ENCODE measurements at regions not wholly inside any gene's neighbourhood (a gene's known extent, or its start where the extent isn't known, plus 50 kb on each side); places are given as distances from the start of the nearest gene placed in this dataset.

- H3K4me1 ChIP-seq (ENCODE audit: insufficient read depth) = no peaks in the 10 kb centered on the region
- no peaks in the 10 kb centered on the region for H3K9me2 ChIP-seq (replicated peaks; ENCODE audit: insufficient read depth)
- no peaks in the 10 kb centered on the region for H3K27me3 ChIP-seq
- no peak overlapping the region for H3K4me2 ChIP-seq
- H4K20me1 ChIP-seq (ENCODE audit: insufficient read depth, poor library complexity, severe bottlenecking) = no peaks in the 10 kb centered on the region
- no peak overlapping the region for H3K4me3 ChIP-seq
- H3K36me3 ChIP-seq (replicated peaks; ENCODE audit: insufficient read depth, low read depth) = no peaks in the 10 kb centered on the region
- no peak overlapping the region for H3K27ac ChIP-seq
- no peaks in the 10 kb centered on the region for H3K9me3 ChIP-seq (ENCODE audit: low read depth)
- no peak for DNase-seq (ENCODE audit: low spot score)
- TF ChIP-seq CTCF (IDR thresholded peaks at IDR 0.05; ENCODE audit: poor library complexity) (no peak), EZH2 (IDR thresholded peaks at IDR 0.05; ENCODE audit: borderline replicate concordance) (no peak), EZH2phosphoT487 (IDR thresholded peaks at IDR 0.05; ENCODE audit: low read depth, severe bottlenecking, unreplicated experiment) (no peak)
- H2AFZ ChIP-seq = no peak overlapping the region
- no peaks in the 10 kb centered on the region for H3K79me2 ChIP-seq
These were observed 471.1 kb downstream of the CCDC85A start for GRCh38 chr2:56654936-56655335.

DNA sequence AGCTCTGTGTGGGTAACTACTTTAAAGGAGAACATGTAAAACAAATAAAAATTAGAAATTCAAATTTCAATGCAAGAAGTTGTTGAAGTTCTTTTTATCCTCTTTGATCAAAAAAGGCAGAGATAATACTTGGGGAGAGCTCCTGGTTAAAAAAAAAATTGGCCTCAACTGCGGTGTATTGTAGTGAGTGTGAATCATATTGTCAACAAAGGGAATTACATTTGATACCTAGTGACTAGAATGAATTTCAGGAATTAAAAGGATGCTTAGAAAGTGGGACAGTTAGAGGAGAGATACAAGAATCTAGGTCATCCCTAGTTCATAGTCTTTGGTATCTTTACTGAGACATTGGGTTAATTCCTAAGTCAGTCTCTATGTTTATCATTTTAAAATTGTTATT, 473.0 kb downstream of the CCDC85A start:
- no peaks in the 10 kb centered on the region for H3K27me3 ChIP-seq
- H4K20me1 ChIP-seq (ENCODE audit: insufficient read depth, poor library complexity, severe bottlenecking) = no peaks in the 10 kb centered on the region
- no peaks in the 10 kb centered on the region for H3K9me3 ChIP-seq (ENCODE audit: low read depth)
- 85% methylated on average over 1 of the region's 1 CpG for WGBS (ENCODE audit: low lambda C conversion rate, missing lambda C conversion rate)
- H3K9me2 ChIP-seq (replicated peaks; ENCODE audit: insufficient read depth) = no peaks in the 10 kb centered on the region
- H3K79me2 ChIP-seq = no peaks in the 10 kb centered on the region
- no peak overlapping the region for H2AFZ ChIP-seq
- no peaks in the 10 kb centered on the region for H3K36me3 ChIP-seq (replicated peaks; ENCODE audit: insufficient read depth, low read depth)
- H3K4me2 ChIP-seq = no peak overlapping the region
- no peaks in the 10 kb centered on the region for H3K4me1 ChIP-seq (ENCODE audit: insufficient read depth)
- TF ChIP-seq EZH2phosphoT487 (IDR thresholded peaks at IDR 0.05; ENCODE audit: low read depth, severe bottlenecking, unreplicated experiment) (no peak), EZH2 (IDR thresholded peaks at IDR 0.05; ENCODE audit: borderline replicate concordance) (no peak), CTCF (IDR thresholded peaks at IDR 0.05; ENCODE audit: poor library complexity) (no peak)
- no peak overlapping the region for H3K27ac ChIP-seq
- no peak for DNase-seq (ENCODE audit: low spot score)
- H3K4me3 ChIP-seq = no peak overlapping the region

GRCh38 chr2:56666777-56667176, 483.0 kb downstream of the CCDC85A start:
- Histone ChIP-seq H3K4me1 (ENCODE audit: insufficient read depth) (no peaks in the 10 kb centered on the region), H3K27me3 (no peaks in the 10 kb centered on the region), H3K79me2 (no peaks in the 10 kb centered on the region), H3K4me3 (no peak overlapping the region), H3K27ac (no peak overlapping the region), H4K20me1 (ENCODE audit: insufficient read depth, poor library complexity, severe bottlenecking) (no peaks in the 10 kb centered on the region), H3K4me2 (no peak overlapping the region), H3K9me3 (ENCODE audit: low read depth) (no peaks in the 10 kb centered on the region), H3K9me2 (replicated peaks; ENCODE audit: insufficient read depth) (no peaks in the 10 kb centered on the region), H2AFZ (no peak overlapping the region), H3K36me3 (replicated peaks; ENCODE audit: insufficient read depth, low read depth) (no peaks in the 10 kb centered on the region)
- TF ChIP-seq EZH2 (IDR thresholded peaks at IDR 0.05; ENCODE audit: borderline replicate concordance) (no peak), CTCF (IDR thresholded peaks at IDR 0.05; ENCODE audit: poor library complexity) (no peak), EZH2phosphoT487 (IDR thresholded peaks at IDR 0.05; ENCODE audit: low read depth, severe bottlenecking, unreplicated experiment) (no peak)
- no peak for DNase-seq (ENCODE audit: low spot score)
- WGBS (ENCODE audit: low lambda C conversion rate, missing lambda C conversion rate) = 61% methylated on average over 2 of the region's 2 CpGs

DNA sequence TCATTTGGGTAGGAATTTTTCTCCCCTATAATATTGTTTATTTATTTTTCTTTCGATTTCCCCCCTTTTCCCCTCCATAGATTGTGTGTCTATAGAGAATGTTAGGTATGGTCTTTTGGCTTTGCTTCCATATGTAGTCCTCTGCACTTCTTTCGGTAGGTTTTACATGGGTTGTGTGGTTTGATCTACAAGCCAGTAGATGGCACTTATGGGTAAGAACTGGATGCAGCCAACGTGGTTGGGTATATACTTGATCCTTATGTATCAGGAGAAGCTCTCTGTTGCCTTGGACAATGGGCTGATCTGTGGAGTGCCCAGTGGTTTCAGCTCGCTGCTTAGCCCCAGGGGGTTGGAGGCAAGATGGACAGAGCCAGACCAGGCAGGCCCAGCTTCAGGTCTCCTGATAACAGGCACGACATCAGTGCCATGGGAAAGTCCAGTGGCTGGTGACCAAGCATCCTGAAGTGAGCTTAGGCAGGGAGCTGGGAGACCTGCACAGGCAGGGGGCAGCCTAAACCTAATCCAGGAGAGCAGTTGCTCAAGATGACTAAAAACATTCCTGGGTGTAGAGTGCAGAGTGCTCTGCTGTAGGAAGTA, 488.3 kb downstream of the CCDC85A start:
- Histone ChIP-seq H3K4me1 (ENCODE audit: insufficient read depth) (no peaks in the 10 kb centered on the region), H3K4me3 (no peak overlapping the region), H3K36me3 (replicated peaks; ENCODE audit: insufficient read depth, low read depth) (no peaks in the 10 kb centered on the region), H3K79me2 (no peaks in the 10 kb centered on the region), H3K4me2 (no peak overlapping the region), H2AFZ (no peak overlapping the region), H3K27me3 (no peaks in the 10 kb centered on the region), H3K9me2 (replicated peaks; ENCODE audit: insufficient read depth) (no peaks in the 10 kb centered on the region), H4K20me1 (ENCODE audit: insufficient read depth, poor library complexity, severe bottlenecking) (no peaks in the 10 kb centered on the region), H3K27ac (no peak overlapping the region), H3K9me3 (ENCODE audit: low read depth) (no peaks in the 10 kb centered on the region)
- no peak for DNase-seq (ENCODE audit: low spot score)
- TF ChIP-seq EZH2 (IDR thresholded peaks at IDR 0.05; ENCODE audit: borderline replicate concordance) (no peak), CTCF (IDR thresholded peaks at IDR 0.05; ENCODE audit: poor library complexity) (no peak), EZH2phosphoT487 (IDR thresholded peaks at IDR 0.05; ENCODE audit: low read depth, severe bottlenecking, unreplicated experiment) (no peak)
- 76% methylated on average over 5 of the region's 5 CpGs for WGBS (ENCODE audit: low lambda C conversion rate, missing lambda C conversion rate)

Data from hepatocyte (in vitro differentiated cells).